ENCODE measurements at regions not wholly inside any gene's neighbourhood (a gene's known extent, or its start where the extent isn't known, plus 50 kb on each side); places are given as distances from the start of the nearest gene placed in this dataset.

GRCh38 chr3:87361271-87361670 is 84.9 kb upstream of the POU1F1 start:
- Histone ChIP-seq H3K27ac (ENCODE audit: insufficient read length, low read depth, low read length) (no peak overlapping the region), H3K18ac (ENCODE audit: insufficient read length, low read depth, low read length) (no peak overlapping the region), H3K23ac (ENCODE audit: insufficient read length, low read depth, low read length) (no peak overlapping the region), H4K20me1 (ENCODE audit: control insufficient read depth, insufficient read depth, insufficient read length) (no peaks in the 10 kb centered on the region), H3K56ac (ENCODE audit: insufficient read length, low read depth, low read length) (no peak overlapping the region), H3T11ph (ENCODE audit: low read length) (no peak overlapping the region), H3K4ac (ENCODE audit: low read depth, low read length) (no peak overlapping the region), H3K79me1 (ENCODE audit: insufficient read depth, low read depth, low read length, poor library complexity, severe bottlenecking) (no peaks in the 10 kb centered on the region), H3K23me2 (ENCODE audit: insufficient read length, low read depth, low read length, poor library complexity, severe bottlenecking) (no peaks in the 10 kb centered on the region), H2BK5ac (ENCODE audit: insufficient read length, low read length) (no peak overlapping the region), H3K14ac (ENCODE audit: insufficient read depth, low read length) (no peak overlapping the region), H2BK12ac (ENCODE audit: insufficient read length, low read depth, low read length) (no peak overlapping the region), H3K9ac (ENCODE audit: extremely low read depth, insufficient read length, low read length) (no peak overlapping the region), H4K8ac (replicated peaks; ENCODE audit: insufficient read length, low read depth, low read length) (no peak overlapping the region), H2AFZ (ENCODE audit: low read length) (no peak overlapping the region), H2BK15ac (ENCODE audit: low read depth, low read length) (no peak overlapping the region), H4K5ac (ENCODE audit: insufficient read length, low read depth, low read length) (no peak overlapping the region), H3K79me2 (ENCODE audit: insufficient read depth, low read length) (no peaks in the 10 kb centered on the region), H4K91ac (ENCODE audit: insufficient read length, low read depth, low read length) (no peak overlapping the region), H3K4me2 (ENCODE audit: insufficient read depth, insufficient read length, low read length) (no peak overlapping the region), H3K9me3 (ENCODE audit: control insufficient read depth, low read depth, low read length) (no peaks in the 10 kb centered on the region), H3K27me3 (ENCODE audit: insufficient read depth, low read length) (no peaks in the 10 kb centered on the region), H2BK120ac (ENCODE audit: low read depth, low read length, poor library complexity, severe bottlenecking) (no peak overlapping the region), H3K4me1 (ENCODE audit: insufficient read depth, low read length) (no peaks in the 10 kb centered on the region), H2BK20ac (ENCODE audit: low read depth, low read length, poor library complexity, severe bottlenecking) (no peak overlapping the region), H2AK5ac (ENCODE audit: insufficient read length, low read length) (no peak overlapping the region)
- Mint-ChIP-seq H3K4me1 (no peaks in the 10 kb centered on the region), H3K36me3 (ENCODE audit: insufficient read depth in 1 of 3, low read depth in 3 of 3) (no peaks in the 10 kb centered on the region), H3K27me3 (ENCODE audit: low read depth) (no peaks in the 10 kb centered on the region), H3K9me3 (no peaks in the 10 kb centered on the region), H3K27ac (no peak overlapping the region), H3K4me3 (no peak overlapping the region)
- no peak for TF ChIP-seq CTCF (conservative IDR thresholded peaks at IDR 0.05)
- DNase-seq = no peak

All from H9 (cell line).